ENCODE measurements at regions not wholly inside any gene's neighbourhood (a gene's known extent, or its start where the extent isn't known, plus 50 kb on each side); places are given as distances from the start of the nearest gene placed in this dataset.

- no peak for TF ChIP-seq CTCF (IDR thresholded peaks at IDR 0.05; ENCODE audit: low read depth, low read length)
- no peak for TF ChIP-seq EZH2phosphoT487 (IDR thresholded peaks at IDR 0.05; ENCODE audit: low read depth)
Measured at GRCh38 chr3:105999856-106000255, 131.0 kb upstream of the CBLB start.
